OCI-LY3 (cell line): ENCODE measurements at regions not wholly inside any gene's neighbourhood (a gene's known extent, or its start where the extent isn't known, plus 50 kb on each side); places are given as distances from the start of the nearest gene placed in this dataset.
"Not testable (repeated sequence)": the region's sequence is repeated elsewhere in the genome, so short reads cannot be mapped to it uniquely, and the experiment has no call there.

ENCODE experiments used
- H2AFZ ChIP-seq: fragments of 200-600, 300-600 bp; shearing (Covaris generic); 2 replicates; pipeline ENCODE4 v1.6.0; 2014; ENCODE audit warnings: antibody characterized with exemption, low read depth, low read length
- H3K27ac ChIP-seq: fragments of 200-600, 300-600 bp; sonication (generic); 2 replicates; pipeline ENCODE4 v1.5.1; 2014; ENCODE audit warnings: mild to moderate bottlenecking, low read length, moderate library complexity, mixed read lengths
- H3K27me3 ChIP-seq: fragments of 200-600, 300-600 bp; sonication (generic); 2 replicates; pipeline ENCODE4 v1.6.1; 2014; ENCODE audit warnings: low read depth, low read length, mixed read lengths
- H3K36me3 ChIP-seq: fragments of 200-600, 300-600 bp; sonication (generic); replicated peaks from 2 replicates; pipeline ENCODE3; 2014; ENCODE audit warnings: low read depth, low read length, mixed read lengths
- H3K4me1 ChIP-seq: fragments of 300-600, 200-600 bp; sonication (generic); 2 replicates; pipeline ENCODE4 v1.6.1; 2014; ENCODE audit warnings: low read length, mixed read lengths
- H3K4me2 ChIP-seq: fragments of 200-600, 300-600 bp; sonication (generic); 2 replicates; pipeline ENCODE4 v1.6.1; 2014; ENCODE audit warnings: low read length, mixed read lengths
- H3K4me3 ChIP-seq: fragments of 300-600, 200-600 bp; sonication (generic); 2 replicates; pipeline ENCODE4 v1.5.1; 2014; ENCODE audit warnings: antibody characterized with exemption, mild to moderate bottlenecking, low read length, moderate library complexity
- H3K79me2 ChIP-seq: fragments of 300-600, 200-600 bp; shearing (Covaris generic); 2 replicates; pipeline ENCODE4 v1.6.1; 2014; ENCODE audit warnings: mild to moderate bottlenecking, low read length, mixed read lengths
- H3K9ac ChIP-seq: fragments of 300-600, 200-600 bp; shearing (Covaris generic); 2 replicates; pipeline ENCODE4 v1.6.0; 2014; ENCODE audit warnings: mild to moderate bottlenecking, low read length, moderate library complexity
- H3K9me3 ChIP-seq: fragments of 200-600, 300-600 bp; shearing (Covaris generic); 2 replicates; pipeline ENCODE4 v1.6.1; 2014; ENCODE audit warnings: low read length, mixed read lengths; ENCODE audit not compliant: insufficient read depth
- H4K20me1 ChIP-seq: fragments of 200-600, 300-600 bp; sonication (generic); 2 replicates; pipeline ENCODE4 v1.6.1; 2016; ENCODE audit warnings: low read length, mixed read lengths; ENCODE audit not compliant: insufficient read depth
- CTCF ChIP-seq: fragments of 200-600, 300-600 bp; sonication (generic); IDR thresholded peaks from 2 replicates; pipeline ENCODE4 v1.5.1; 2014; ENCODE audit warnings: antibody characterized with exemption, low read length, low read depth
- EZH2phosphoT487 ChIP-seq: fragments of 200-600 bp; shearing (Covaris generic); IDR thresholded peaks from 2 replicates; pipeline ENCODE4 v1.6.1; 2018; ENCODE audit warnings: antibody characterized with exemption, mixed run types, low read depth

- Histone ChIP-seq H3K4me3 (no peak overlapping the region), H3K79me2 (no peaks in the 10 kb centered on the region), H3K4me1 (no peaks in the 10 kb centered on the region), H3K4me2 (no peak overlapping the region), H3K36me3 (no peaks in the 10 kb centered on the region), H3K27ac (no peak overlapping the region), H3K9me3 (no peaks in the 10 kb centered on the region), H2AFZ (0 out of 2 replicates have a peak overlapping the region, but pooled peaks have one; percentile 20), H4K20me1 (no peaks in the 10 kb centered on the region), H3K27me3 (no peaks in the 10 kb centered on the region), H3K9ac (no peak overlapping the region)
- no peak for TF ChIP-seq CTCF
- TF ChIP-seq EZH2phosphoT487, result no peak
Measured at GRCh38 chr13:56459286-56459685, 681.4 kb upstream of the PRR20A start.

GRCh38 chr13:56501750-56502149, 639.0 kb upstream of the PRR20A start:
- no peaks in the 10 kb centered on the region for H3K9me3 ChIP-seq
- no peak overlapping the region for H3K4me3 ChIP-seq
- no peak overlapping the region for H3K9ac ChIP-seq
- H3K36me3 ChIP-seq, result no peaks in the 10 kb centered on the region
- H4K20me1 ChIP-seq, result no peaks in the 10 kb centered on the region
- no peak overlapping the region for H3K27ac ChIP-seq
- TF ChIP-seq CTCF (no peak), EZH2phosphoT487 (no peak)
- H3K79me2 ChIP-seq, result no peaks in the 10 kb centered on the region
- H3K4me2 ChIP-seq, result no peak overlapping the region
- H3K27me3 ChIP-seq, result no peaks in the 10 kb centered on the region
- H2AFZ ChIP-seq, result no peak overlapping the region
- no peaks in the 10 kb centered on the region; the same call in 1 of the 2 replicates for H3K4me1 ChIP-seq

GRCh38 chr13:56510836-56511235, 629.9 kb upstream of the PRR20A start:
- Histone ChIP-seq H3K4me2 (no peak overlapping the region), H3K27me3 (no peaks in the 10 kb centered on the region), H3K79me2 (no peaks in the 10 kb centered on the region), H3K4me1 (no peaks in the 10 kb centered on the region; the same call in 1 of the 2 replicates), H3K9me3 (no peaks in the 10 kb centered on the region), H2AFZ (no peak overlapping the region), H3K4me3 (no peak overlapping the region), H3K36me3 (no peaks in the 10 kb centered on the region), H3K9ac (no peak overlapping the region), H4K20me1 (no peaks in the 10 kb centered on the region), H3K27ac (no peak overlapping the region)
- TF ChIP-seq EZH2phosphoT487, result no peak
- no peak for TF ChIP-seq CTCF

DNA sequence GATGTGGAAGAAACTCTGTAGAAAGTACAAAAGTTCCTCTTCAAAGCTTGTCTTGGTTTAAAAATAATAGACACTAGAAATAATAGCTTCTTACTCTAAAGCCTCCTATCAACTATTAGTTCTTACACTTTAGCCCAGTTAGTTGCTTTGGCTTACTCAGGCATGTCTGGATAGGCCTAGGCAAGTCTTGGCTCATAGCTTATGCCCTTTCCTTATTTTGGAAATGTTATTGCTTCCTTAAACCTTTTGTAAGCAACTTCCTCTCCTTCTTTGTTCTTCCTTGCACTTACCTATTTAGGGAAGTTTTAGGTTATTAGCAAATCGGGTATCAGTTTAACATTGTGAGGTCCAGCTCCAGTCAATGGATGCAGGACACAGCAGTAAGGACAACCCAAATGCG, 628.4 kb upstream of the PRR20A start:
- not testable (repeated sequence) for H3K9ac ChIP-seq, H3K27me3 ChIP-seq, H3K36me3 ChIP-seq, H3K4me1 ChIP-seq, H4K20me1 ChIP-seq, H3K4me2 ChIP-seq, H3K4me3 ChIP-seq, H3K9me3 ChIP-seq, H3K27ac ChIP-seq, H2AFZ ChIP-seq, H3K79me2 ChIP-seq

DNA sequence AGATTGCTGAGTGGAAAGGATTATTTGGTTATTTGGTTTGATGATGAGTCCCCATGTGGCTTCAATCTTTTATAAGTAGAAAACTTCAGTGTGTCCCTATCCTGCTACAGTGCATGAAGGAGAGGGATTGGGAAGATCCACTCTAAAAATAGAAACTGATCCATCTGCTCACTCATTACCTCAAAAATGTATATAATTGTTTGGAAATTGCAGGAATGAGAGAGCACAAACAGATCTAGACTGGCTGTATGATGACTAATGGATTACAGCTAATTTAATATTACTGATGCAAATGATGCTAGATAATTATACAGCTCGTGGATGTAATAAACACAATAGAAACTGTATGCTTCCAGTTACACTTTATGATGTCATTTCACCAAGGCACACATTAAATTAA, 625.3 kb upstream of the PRR20A start:
- no peak overlapping the region for H3K9ac ChIP-seq
- no peak for TF ChIP-seq CTCF
- no peak for TF ChIP-seq EZH2phosphoT487
- no peaks in the 10 kb centered on the region for H3K9me3 ChIP-seq
- H3K36me3 ChIP-seq, result no peaks in the 10 kb centered on the region
- H3K27ac ChIP-seq, result no peak overlapping the region
- no peaks in the 10 kb centered on the region for H3K27me3 ChIP-seq
- H3K4me3 ChIP-seq, result no peak overlapping the region
- no peak overlapping the region for H3K4me2 ChIP-seq
- no peaks in the 10 kb centered on the region for H4K20me1 ChIP-seq
- no peaks in the 10 kb centered on the region for H3K79me2 ChIP-seq
- no peaks in the 10 kb centered on the region for H3K4me1 ChIP-seq
- H2AFZ ChIP-seq, result no peak overlapping the region
